CD4-positive, alpha-beta memory T cell (primary cell): ENCODE measurements at regions not wholly inside any gene's neighbourhood (a gene's known extent, or its start where the extent isn't known, plus 50 kb on each side); places are given as distances from the start of the nearest gene placed in this dataset.

ENCODE experiments used
- CTCF ChIA-PET: fragments of 350-600 bp; sonication (Branson Sonifier 250); formaldehyde crosslinking; loops from one replicate; lab custom pipeline; 2021; ENCODE audit warnings: inconsistent platforms; ENCODE audit not compliant: partially characterized antibody; lab: Charles Lee
- POLR2A ChIA-PET: fragments of 350-600 bp; sonication (Branson Sonifier 250); formaldehyde crosslinking; loops from one replicate; lab custom pipeline; 2021; ENCODE audit not compliant: partially characterized antibody; lab: Charles Lee
- DNase-seq, 5 donors: peaks; one replicate each; pipeline versions ENCODE4 v3.0.0 to v3.0.0-alpha.2; 2020 to 2022; ENCODE audit warnings: mixed read lengths in 1 of 5
- H3K27ac ChIP-seq: one replicate; pipeline ENCODE4 v1.7.0; 2013; ENCODE audit warnings: low read depth, low read length
- H3K27me3 ChIP-seq: 2 replicates; pipeline ENCODE4 v1.7.0; 2013; ENCODE audit warnings: mild to moderate bottlenecking, low read length, moderate library complexity; ENCODE audit not compliant: insufficient read depth
- H3K36me3 ChIP-seq: 2 replicates; pipeline ENCODE4 v1.7.0; 2013; ENCODE audit warnings: mild to moderate bottlenecking, low read length, moderate library complexity; ENCODE audit not compliant: insufficient read depth
- H3K4me1 ChIP-seq: 2 replicates; pipeline ENCODE4 v1.7.0; 2013; ENCODE audit warnings: mild to moderate bottlenecking, low read length, moderate library complexity; ENCODE audit not compliant: insufficient read depth
- H3K4me3 ChIP-seq, 2 donors: one replicate each; pipeline ENCODE4 v1.7.0; 2013; ENCODE audit warnings: low read length in 2 of 2, mild to moderate bottlenecking in 1 of 2
- H3K9me3 ChIP-seq, 2 donors: one replicate each; pipeline ENCODE4 v1.7.0; 2013; ENCODE audit warnings: low read length in 2 of 2, control low read depth in 1 of 2; ENCODE audit not compliant: control insufficient read depth in 1 of 2
- H3K27ac Mint-ChIP-seq, 7 donors: one replicate each; pipeline ENCODE4 v1.8.0; 2020 to 2021; ENCODE audit warnings: mixed read lengths in 7 of 7, mild to moderate bottlenecking in 6 of 7, inconsistent platforms in 3 of 7, moderate library complexity in 3 of 7
- H3K27me3 Mint-ChIP-seq, 2 donors: one replicate each; pipeline ENCODE4 v1.8.0; 2020 to 2021; ENCODE audit warnings: mixed read lengths in 2 of 2
- H3K36me3 Mint-ChIP-seq, 2 donors: one replicate each; pipeline ENCODE4 v1.8.0; 2020 to 2021; ENCODE audit warnings: mixed read lengths in 2 of 2, inconsistent platforms in 1 of 2, mild to moderate bottlenecking in 1 of 2
- H3K4me1 Mint-ChIP-seq, 4 donors: one replicate each; pipeline ENCODE4 v1.8.0; 2020 to 2021; ENCODE audit warnings: mixed read lengths in 4 of 4, mild to moderate bottlenecking in 1 of 4
- H3K4me3 Mint-ChIP-seq, 8 donors: one replicate each; pipeline ENCODE4 v1.8.0; 2020 to 2021; ENCODE audit warnings: mixed read lengths in 8 of 8, mild to moderate bottlenecking in 7 of 8, moderate library complexity in 6 of 8, inconsistent platforms in 3 of 8
- H3K9me3 Mint-ChIP-seq, 8 donors: one replicate each; pipeline ENCODE4 v1.8.0; 2020 to 2021; ENCODE audit warnings: mixed read lengths in 8 of 8, mild to moderate bottlenecking in 5 of 8, inconsistent platforms in 3 of 8, moderate library complexity in 1 of 8
- intact Hi-C: fragments of 100-400 bp; cut with micrococcal nuclease; formaldehyde crosslinking; loops from one replicate; pipeline ENCODE4 v1.15.1; 2023

DNA sequence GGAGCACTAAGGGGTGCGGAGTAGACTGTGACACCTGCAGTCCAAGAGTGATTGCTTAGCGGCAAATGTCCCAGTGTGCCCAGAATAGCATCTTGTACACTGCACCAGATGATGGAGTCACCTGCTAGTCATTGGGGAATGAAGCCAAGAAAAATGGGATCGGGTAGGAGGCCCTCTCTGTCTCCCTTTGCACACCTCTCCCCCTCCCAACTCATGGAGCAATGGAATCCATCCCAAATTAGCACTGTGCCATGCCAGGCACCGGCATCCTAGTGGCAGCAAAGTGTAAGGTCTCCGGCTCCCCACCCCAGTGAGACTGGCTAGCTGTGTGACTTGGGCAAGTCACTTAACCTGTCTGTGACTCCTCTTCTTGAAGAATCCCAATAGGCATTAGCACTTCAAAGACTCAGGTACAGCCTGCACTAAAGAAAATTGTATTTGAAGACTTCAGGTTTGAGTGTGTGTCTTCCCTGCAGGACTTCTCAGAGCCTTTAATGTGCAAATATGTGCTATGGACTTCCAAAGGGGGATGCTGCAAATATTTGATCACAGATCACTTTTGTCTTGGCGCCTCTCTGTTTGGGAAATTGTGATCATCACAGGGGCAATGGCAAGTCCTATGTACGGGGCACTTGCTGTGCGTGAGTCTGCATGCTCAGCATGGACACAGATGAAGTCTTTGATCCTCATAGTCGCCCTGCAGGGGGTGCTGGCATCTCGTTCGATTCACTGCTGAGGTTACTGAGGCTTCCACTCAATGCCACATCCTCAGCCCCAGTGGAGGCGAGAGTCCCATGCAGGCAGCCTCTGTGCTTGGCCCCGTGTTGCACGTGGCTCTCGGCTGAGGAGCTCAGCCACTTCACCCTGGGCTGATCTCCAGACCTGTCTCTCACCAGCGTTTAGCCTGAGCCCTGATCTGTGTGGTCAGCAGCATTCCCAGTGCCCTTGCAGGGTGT, 272.9 kb upstream of the C1orf174 start:
- Mint-ChIP-seq H3K36me3 (no peaks in the 10 kb centered on the region), H3K27ac (no peak overlapping the region), H3K4me3 (no peak overlapping the region), H3K27me3 (peaks cover 9 to 20% of the 10 kb centered on the region in 2 donors), H3K4me1 (peaks cover 0 to 4% (median 0%) of the 10 kb centered on the region in 4 donors), H3K9me3 (no peaks in the 10 kb centered on the region)
- Histone ChIP-seq H3K4me3 (no peak overlapping the region), H3K4me1 (no peaks in the 10 kb centered on the region), H3K9me3 (no peaks in the 10 kb centered on the region), H3K27ac (no peak overlapping the region), H3K27me3 (no peaks in the 10 kb centered on the region), H3K36me3 (no peaks in the 10 kb centered on the region)
- DNase-seq = no peak
- intact Hi-C loops = no loop called here
- ChIA-PET POLR2A (no interaction called here), CTCF (no interaction called here)

DNA sequence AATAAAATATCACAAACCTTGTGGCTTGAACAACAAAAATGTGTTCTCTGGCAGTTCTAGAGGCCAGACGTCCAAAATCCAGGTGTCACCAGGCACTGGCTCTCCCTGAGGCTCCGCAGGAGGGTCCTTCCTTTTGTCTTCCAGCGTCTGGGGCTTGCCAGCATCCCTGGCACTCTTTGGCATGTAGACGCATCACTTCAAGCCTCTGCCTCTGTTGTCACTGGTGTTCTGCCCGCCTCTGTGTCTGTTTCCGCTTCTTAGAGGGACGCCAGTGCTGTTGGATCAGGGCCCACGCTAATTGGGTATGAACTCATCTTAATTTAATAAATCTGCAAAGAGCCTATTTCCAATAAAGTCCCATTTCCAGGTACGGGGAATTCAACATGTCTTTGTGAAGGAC, 273.7 kb upstream of the C1orf174 start:
- H3K36me3 ChIP-seq = no peaks in the 10 kb centered on the region
- no peak overlapping the region for H3K27ac ChIP-seq
- no peak overlapping the region for H3K4me3 ChIP-seq
- H3K4me3 Mint-ChIP-seq = no peak overlapping the region
- CTCF ChIA-PET = no interaction called here
- H3K9me3 ChIP-seq = no peaks in the 10 kb centered on the region
- POLR2A ChIA-PET = no interaction called here
- no peaks in the 10 kb centered on the region for H3K9me3 Mint-ChIP-seq
- H3K27ac Mint-ChIP-seq = no peak overlapping the region
- DNase-seq = no peak
- H3K4me1 Mint-ChIP-seq = peaks cover 0 to 4% (median 0%) of the 10 kb centered on the region in 4 donors
- H3K27me3 ChIP-seq = no peaks in the 10 kb centered on the region
- H3K36me3 Mint-ChIP-seq = no peaks in the 10 kb centered on the region
- peaks cover 9 to 20% of the 10 kb centered on the region in 2 donors for H3K27me3 Mint-ChIP-seq
- no peaks in the 10 kb centered on the region for H3K4me1 ChIP-seq
- intact Hi-C loops = no loop called here

DNA sequence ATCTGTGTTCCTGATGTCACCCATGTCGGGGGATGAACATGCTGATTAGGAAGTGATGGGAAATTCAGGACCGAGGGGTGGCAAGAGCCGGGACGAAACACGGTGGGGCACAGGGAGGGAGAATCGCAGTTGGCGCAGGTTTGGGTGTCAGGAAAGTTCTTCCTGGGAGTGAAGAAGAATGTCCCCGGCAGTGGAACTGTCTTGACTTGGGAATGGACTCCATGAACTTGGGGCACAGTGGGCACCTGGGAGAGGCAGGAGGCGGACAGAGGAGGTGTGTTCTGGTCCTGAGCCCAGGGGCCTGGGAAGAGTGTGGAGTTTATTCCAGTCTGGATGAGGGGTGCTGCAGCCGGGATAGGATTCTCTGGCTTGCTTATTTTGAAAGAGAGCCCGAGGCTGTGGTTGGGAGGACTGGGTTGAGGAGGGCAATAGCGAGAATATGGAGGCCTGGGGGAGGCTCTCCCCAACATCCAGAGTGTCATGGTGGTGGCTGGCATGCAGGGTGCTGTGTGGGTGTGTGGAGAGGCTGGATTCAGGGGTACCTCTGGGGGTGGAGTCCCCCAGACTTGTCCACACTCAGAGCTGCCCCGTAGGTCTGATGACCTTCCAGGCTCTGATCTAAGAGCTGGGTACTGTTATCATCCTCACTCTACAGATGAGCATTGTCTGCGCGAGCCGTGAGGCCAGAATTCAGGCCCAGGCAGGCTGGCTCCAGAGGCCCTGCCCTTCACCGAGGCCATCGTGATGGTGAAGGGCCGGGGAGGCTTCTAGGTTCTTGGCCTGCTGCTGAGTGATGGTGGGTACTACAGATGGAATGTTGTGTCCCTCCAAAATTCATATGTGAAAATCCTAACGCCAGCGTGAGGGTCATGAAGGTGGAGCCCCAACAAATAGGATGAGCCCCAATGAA, 274.5 kb upstream of the C1orf174 start:
- DNase-seq = no peak

DNA sequence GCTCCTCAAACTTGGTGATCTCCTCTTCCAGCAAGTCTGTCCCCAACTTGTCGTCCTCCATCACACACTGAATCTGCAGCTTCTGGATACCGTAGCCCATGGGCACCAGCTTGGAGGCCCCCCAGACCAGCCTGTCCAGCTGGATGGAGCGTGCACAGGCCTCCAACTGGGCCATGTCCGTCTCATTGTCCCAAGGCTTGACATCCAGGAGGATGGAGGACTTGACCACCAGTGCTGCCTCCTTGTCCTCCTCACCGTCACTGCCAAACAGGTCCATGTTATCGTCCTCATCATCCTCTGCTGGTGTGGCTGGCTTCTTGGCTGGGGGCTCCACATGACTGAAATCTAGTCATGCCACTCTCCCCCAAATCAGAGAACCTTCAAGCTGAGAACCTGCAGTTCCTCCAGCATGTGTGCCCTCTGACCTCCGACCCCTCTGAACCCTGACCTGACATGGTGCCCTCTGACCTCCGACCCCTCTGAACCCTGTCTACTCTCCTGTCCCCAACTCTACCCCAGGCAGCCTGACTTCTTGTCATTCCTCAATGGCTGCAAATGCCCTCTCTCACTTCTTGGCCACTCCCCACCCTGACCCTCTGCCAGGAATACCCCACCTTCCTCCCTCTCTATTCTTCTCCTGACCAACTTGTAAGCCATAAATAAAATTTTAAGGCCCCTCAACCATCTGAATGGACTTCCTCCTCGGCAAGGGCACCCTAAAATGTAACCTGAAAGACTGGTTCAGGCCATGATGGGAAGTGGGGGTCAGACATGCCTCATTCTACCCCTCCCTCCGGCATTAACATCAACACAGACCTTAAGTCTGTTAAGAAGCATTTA, 275.7 kb upstream of the C1orf174 start:
- Mint-ChIP-seq H3K27me3 (peaks cover 6 to 7% of the 10 kb centered on the region in 2 donors), H3K36me3 (no peaks in the 10 kb centered on the region), H3K4me3 (no peak overlapping the region), H3K4me1 (peaks cover 0 to 4% (median 0%) of the 10 kb centered on the region in 4 donors), H3K27ac (peak overlapping the region in 1 of 7 donors; percentile 79), H3K9me3 (no peaks in the 10 kb centered on the region)
- H3K27me3 ChIP-seq = no peaks in the 10 kb centered on the region
- no peaks in the 10 kb centered on the region for H3K36me3 ChIP-seq
- no peaks in the 10 kb centered on the region for H3K9me3 ChIP-seq
- CTCF ChIA-PET = no interaction called here
- POLR2A ChIA-PET = no interaction called here
- H3K27ac ChIP-seq = no peak overlapping the region
- H3K4me1 ChIP-seq = no peaks in the 10 kb centered on the region
- intact Hi-C loops = no loop called here
- DNase-seq = no peak
- H3K4me3 ChIP-seq = no peak overlapping the region

More for the DNA sequence above, 274.5 kb upstream of the C1orf174 start:
- peaks cover 0 to 4% (median 0%) of the 10 kb centered on the region in 4 donors for H3K4me1 Mint-ChIP-seq
- H3K27me3 ChIP-seq = no peaks in the 10 kb centered on the region
- peaks cover 9 to 13% of the 10 kb centered on the region in 2 donors for H3K27me3 Mint-ChIP-seq
- ChIA-PET POLR2A (no interaction called here), CTCF (no interaction called here)
- no peak overlapping the region for H3K27ac Mint-ChIP-seq
- intact Hi-C loops = no loop called here
- H3K4me1 ChIP-seq = no peaks in the 10 kb centered on the region
- H3K9me3 ChIP-seq = no peaks in the 10 kb centered on the region
- no peak overlapping the region for H3K4me3 ChIP-seq
- H3K36me3 Mint-ChIP-seq = no peaks in the 10 kb centered on the region
- H3K4me3 Mint-ChIP-seq = no peak overlapping the region
- H3K9me3 Mint-ChIP-seq = no peaks in the 10 kb centered on the region
- H3K27ac ChIP-seq = no peak overlapping the region
- H3K36me3 ChIP-seq = no peaks in the 10 kb centered on the region

DNA sequence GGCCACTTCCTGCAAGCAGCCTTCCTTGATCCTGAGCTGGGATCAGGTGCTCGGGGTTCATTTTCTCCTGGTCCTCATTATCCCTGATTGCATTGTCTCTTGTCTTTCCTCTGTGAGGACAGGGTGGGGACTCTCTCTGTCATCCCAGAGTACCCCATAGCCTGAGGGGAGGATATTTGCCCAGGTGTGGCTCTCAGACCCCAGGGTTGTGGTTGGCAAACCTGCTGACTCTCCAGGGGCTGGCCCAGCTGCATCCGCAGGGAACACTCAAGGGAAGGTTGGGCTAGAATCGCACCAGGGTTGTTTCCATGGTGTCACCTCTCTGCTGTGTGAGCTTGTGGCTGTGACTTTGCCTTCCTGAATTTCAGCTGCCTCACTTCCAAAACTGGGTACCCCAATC, 276.8 kb upstream of the C1orf174 start:
- no peaks in the 10 kb centered on the region for H3K4me1 ChIP-seq
- no peak for DNase-seq
- H3K27me3 ChIP-seq = no peaks in the 10 kb centered on the region
- H3K4me3 ChIP-seq = no peak overlapping the region
- Mint-ChIP-seq H3K36me3 (no peaks in the 10 kb centered on the region), H3K27me3 (peaks cover 3% of the 10 kb centered on the region in 2 donors), H3K9me3 (no peaks in the 10 kb centered on the region), H3K4me3 (no peak overlapping the region), H3K27ac (no peak overlapping the region), H3K4me1 (peaks cover 0 to 4% (median 0%) of the 10 kb centered on the region in 4 donors)
- POLR2A ChIA-PET = no interaction called here
- no peaks in the 10 kb centered on the region for H3K9me3 ChIP-seq
- intact Hi-C loops = no loop called here
- CTCF ChIA-PET = no interaction called here
- H3K27ac ChIP-seq = no peak overlapping the region
- H3K36me3 ChIP-seq = no peaks in the 10 kb centered on the region

DNA sequence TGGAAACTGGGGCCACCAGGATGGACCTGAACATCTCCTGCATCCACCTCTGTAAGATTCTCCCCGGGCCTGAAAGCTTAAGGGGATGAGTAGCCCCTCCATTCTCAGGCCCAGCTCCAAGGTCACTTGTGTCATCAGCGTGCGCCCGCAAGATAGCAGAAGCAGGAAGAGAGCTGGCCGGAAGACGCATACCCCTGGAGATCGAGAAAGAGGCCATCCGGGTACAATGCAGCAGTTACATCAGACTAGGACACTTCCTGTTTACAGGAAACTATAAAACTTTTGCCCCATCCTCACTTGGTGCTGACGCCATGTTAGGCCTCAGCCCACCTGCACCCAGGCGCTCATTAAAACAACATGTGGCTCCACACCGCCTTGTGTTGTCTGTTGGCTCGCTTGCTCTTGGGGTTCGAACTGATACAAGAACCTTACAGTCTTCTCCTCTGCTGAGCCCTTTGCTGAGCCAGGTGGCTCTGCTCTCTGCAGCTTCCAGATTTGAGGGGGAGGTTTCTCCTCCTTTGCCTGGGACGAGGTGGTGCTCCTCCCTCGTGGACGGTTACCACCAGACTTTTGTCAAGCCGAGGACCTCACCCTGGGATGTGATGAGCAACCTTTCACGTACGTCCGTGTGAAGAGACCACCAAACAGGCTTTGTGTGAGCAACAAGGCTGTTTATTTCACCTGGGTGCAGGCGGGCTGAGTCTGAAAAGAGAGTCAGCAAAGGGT, 277.5 kb upstream of the C1orf174 start:
- DNase-seq = no peak
- Mint-ChIP-seq H3K36me3 (no peaks in the 10 kb centered on the region), H3K4me3 (peak overlapping the region in 1 of 8 donors; percentile 9), H3K4me1 (peaks cover 0 to 4% (median 0%) of the 10 kb centered on the region in 4 donors), H3K27ac (peak overlapping the region in 1 of 7 donors; percentile 37), H3K27me3 (peaks cover 3% of the 10 kb centered on the region in 2 donors), H3K9me3 (no peaks in the 10 kb centered on the region)
- Histone ChIP-seq H3K9me3 (no peaks in the 10 kb centered on the region), H3K4me3 (no peak overlapping the region), H3K27ac (no peak overlapping the region), H3K27me3 (no peaks in the 10 kb centered on the region), H3K4me1 (no peaks in the 10 kb centered on the region), H3K36me3 (no peaks in the 10 kb centered on the region)
- CTCF ChIA-PET = no interaction called here
- intact Hi-C loops = no loop called here
- POLR2A ChIA-PET = no interaction called here
